B cell (primary cell): ENCODE measurements at regions not wholly inside any gene's neighbourhood (a gene's known extent, or its start where the extent isn't known, plus 50 kb on each side); places are given as distances from the start of the nearest gene placed in this dataset.

Experiments used
- ATAC-seq: fragments of 200-7000 bp; cut with Tn5 transposase; one replicate; pipeline ENCODE4 v1.10.0; 2021; ENCODE audit warnings: low read depth, mild to moderate bottlenecking, moderate number of reproducible peaks, moderate library complexity
- CTCF ChIA-PET: fragments of 350-600 bp; sonication (Branson Sonifier 250); formaldehyde crosslinking; loops from one replicate; lab custom pipeline; 2021; ENCODE audit warnings: antibody characterized with exemption, inconsistent platforms; lab: Charles Lee
- POLR2A ChIA-PET: fragments of 350-600 bp; sonication (Branson Sonifier 250); formaldehyde crosslinking; loops from one replicate; lab custom pipeline; 2021; ENCODE audit warnings: antibody characterized with exemption; lab: Charles Lee
- DNase-seq: peaks from one replicate; pipeline ENCODE4 v3.0.0; 2013
- H2AFZ ChIP-seq: 2 replicates; pipeline ENCODE4 v1.6.1; 2012; ENCODE audit warnings: mild to moderate bottlenecking, low read depth, low read length; ENCODE audit not compliant: insufficient read depth, poor library complexity, severe bottlenecking
- H3K27ac ChIP-seq, 2 donors: 1 replicate in 1 of 2; 2 replicates in 1 of 2; pipeline ENCODE4 v1.5.1; 2012 to 2013; ENCODE audit warnings: low read length in 2 of 2, mild to moderate bottlenecking in 2 of 2, moderate library complexity in 1 of 2
- H3K27me3 ChIP-seq, 4 experiments: fragments of 200-600 bp in 1 of 4; sonication (generic) in 1 of 4; replicated peaks in 1 of 4; 1 replicate in 2 of 4; 2 replicates in 2 of 4; pipeline versions ENCODE4 v1.6.1 to v1.7.0; 2013 to 2016; ENCODE audit warnings: low read length in 3 of 4, mild to moderate bottlenecking in 2 of 4, mixed read lengths in 1 of 4, moderate library complexity in 1 of 4; ENCODE audit not compliant: insufficient read depth in 4 of 4, control insufficient read depth in 3 of 4; ENCODE audit errors: control extremely low read depth in 1 of 4
- H3K36me3 ChIP-seq, 2 experiments: replicated peaks in 1 of 2; 1 replicate in 1 of 2; 2 replicates in 1 of 2; pipeline versions ENCODE4 v1.6.1 to v1.7.1; 2013; ENCODE audit warnings: low read length in 1 of 2; ENCODE audit not compliant: insufficient read depth in 2 of 2, control insufficient read depth in 1 of 2; ENCODE audit errors: control extremely low read depth in 1 of 2, extremely low read depth in 1 of 2
- H3K4me1 ChIP-seq, 2 donors: fragments of 200-600 bp in 1 of 2; sonication (generic) in 1 of 2; 1 replicate in 1 of 2; 2 replicates in 1 of 2; pipeline versions ENCODE4 v1.5.1 to v1.6.1; 2013 to 2017; ENCODE audit warnings: low read length in 2 of 2; ENCODE audit not compliant: control insufficient read depth in 2 of 2, insufficient read depth in 2 of 2
- H3K4me2 ChIP-seq: replicated peaks from 2 replicates; pipeline ENCODE3; 2012; ENCODE audit warnings: mild to moderate bottlenecking, low read depth, low read length; ENCODE audit not compliant: poor library complexity, severe bottlenecking
- H3K4me3 ChIP-seq, 5 experiments: fragments of 200-600 bp in 1 of 5; sonication (generic) in 1 of 5; 1 replicate in 3 of 5; 2 replicates in 2 of 5; pipeline versions ENCODE4 v1.5.1 to v1.7.0; 2011 to 2016; ENCODE audit warnings: low read length in 4 of 5, mild to moderate bottlenecking in 4 of 5, low read depth in 2 of 5, control low read depth in 1 of 5, moderate library complexity in 1 of 5; ENCODE audit not compliant: insufficient read depth in 1 of 5; ENCODE audit errors: control extremely low read depth in 1 of 5, extremely low read depth in 1 of 5
- H3K79me2 ChIP-seq: fragments of 200-600 bp; sonication (generic); one replicate; pipeline ENCODE4 v1.6.0; 2016; ENCODE audit warnings: low read length; ENCODE audit not compliant: control insufficient read depth, insufficient read depth
- H3K9ac ChIP-seq: fragments of 200-600 bp; sonication (generic); 2 replicates; pipeline ENCODE4 v1.6.1; 2017; ENCODE audit warnings: mild to moderate bottlenecking, low read length, moderate library complexity
- H3K9me3 ChIP-seq, 3 donors: one replicate each; pipeline versions ENCODE4 v1.6.1 to v1.7.1; 2013; ENCODE audit warnings: low read length in 2 of 3; ENCODE audit not compliant: control insufficient read depth in 2 of 3, insufficient read depth in 1 of 3; ENCODE audit errors: control extremely low read depth in 1 of 3
- H4K20me1 ChIP-seq: 2 replicates; pipeline ENCODE4 v1.6.0; 2012; ENCODE audit warnings: mild to moderate bottlenecking, low read length; ENCODE audit not compliant: insufficient read depth, control insufficient read depth, poor library complexity, severe bottlenecking
- H3K27ac Mint-ChIP-seq: one replicate; pipeline ENCODE4 v1.8.0; 2021; ENCODE audit warnings: mixed read lengths
- H3K27me3 Mint-ChIP-seq: one replicate; pipeline ENCODE4 v1.8.0; 2021; ENCODE audit warnings: mixed read lengths
- H3K4me1 Mint-ChIP-seq: one replicate; pipeline ENCODE4 v1.8.0; 2021; ENCODE audit warnings: mixed read lengths
- H3K4me3 Mint-ChIP-seq: one replicate; pipeline ENCODE4 v1.8.0; 2021; ENCODE audit warnings: mixed read lengths
- H3K9me3 Mint-ChIP-seq: one replicate; pipeline ENCODE4 v1.8.0; 2022; ENCODE audit warnings: mixed read lengths; ENCODE audit not compliant: insufficient read depth
- EZH2 ChIP-seq: IDR thresholded peaks from 2 replicates; pipeline ENCODE4 v1.6.1; 2012; ENCODE audit warnings: borderline replicate concordance, low read depth, mild to moderate bottlenecking, moderate library complexity, low read length; ENCODE audit not compliant: insufficient read depth, poor library complexity, severe bottlenecking
- WGBS: methylation state at CpG from one replicate; pipeline ENCODE4 v1.1.5; 2013; ENCODE audit warnings: missing lambda C conversion rate; ENCODE audit not compliant: insufficient coverage; 5-methylcytosine and 5-hydroxymethylcytosine counted together
- intact Hi-C: fragments of 100-400 bp; cut with micrococcal nuclease; formaldehyde crosslinking; loops from one replicate; pipeline ENCODE4 v1.10.0; 2022
- TF ChIP-seq, protein P1 (sequence below): fragments of 200-600 bp; IDR thresholded peaks from one replicate; pipeline ENCODE4 v1.8.0; 2022; ENCODE audit warnings: antibody characterized with exemption, mild to moderate bottlenecking

DNA sequence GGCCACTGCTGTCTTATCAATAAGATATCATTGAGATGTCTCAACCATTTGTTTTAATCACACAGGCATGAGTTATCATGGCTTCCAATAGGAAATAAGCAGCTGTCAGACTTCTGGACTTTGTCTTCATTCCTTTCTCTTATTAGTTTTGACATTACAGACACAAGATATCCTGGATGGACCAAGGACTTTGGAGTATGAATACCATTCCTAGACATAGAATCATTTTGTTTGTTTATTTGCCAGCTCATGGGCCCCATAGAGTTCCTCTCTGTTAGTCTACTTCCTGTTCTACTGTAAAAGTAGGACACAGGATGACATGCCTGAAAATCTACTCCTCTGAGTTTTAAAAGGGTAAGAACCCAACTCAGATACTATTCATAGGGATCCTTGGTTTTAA lies 77.7 kb upstream of the KCNJ16 start:
- Mint-ChIP-seq H3K4me3 (no peak overlapping the region), H3K9me3 (no peaks in the 10 kb centered on the region), H3K27me3 (no peaks in the 10 kb centered on the region), H3K27ac (no peak overlapping the region), H3K4me1 (no peaks in the 10 kb centered on the region)
- TF ChIP-seq, protein P1, sequence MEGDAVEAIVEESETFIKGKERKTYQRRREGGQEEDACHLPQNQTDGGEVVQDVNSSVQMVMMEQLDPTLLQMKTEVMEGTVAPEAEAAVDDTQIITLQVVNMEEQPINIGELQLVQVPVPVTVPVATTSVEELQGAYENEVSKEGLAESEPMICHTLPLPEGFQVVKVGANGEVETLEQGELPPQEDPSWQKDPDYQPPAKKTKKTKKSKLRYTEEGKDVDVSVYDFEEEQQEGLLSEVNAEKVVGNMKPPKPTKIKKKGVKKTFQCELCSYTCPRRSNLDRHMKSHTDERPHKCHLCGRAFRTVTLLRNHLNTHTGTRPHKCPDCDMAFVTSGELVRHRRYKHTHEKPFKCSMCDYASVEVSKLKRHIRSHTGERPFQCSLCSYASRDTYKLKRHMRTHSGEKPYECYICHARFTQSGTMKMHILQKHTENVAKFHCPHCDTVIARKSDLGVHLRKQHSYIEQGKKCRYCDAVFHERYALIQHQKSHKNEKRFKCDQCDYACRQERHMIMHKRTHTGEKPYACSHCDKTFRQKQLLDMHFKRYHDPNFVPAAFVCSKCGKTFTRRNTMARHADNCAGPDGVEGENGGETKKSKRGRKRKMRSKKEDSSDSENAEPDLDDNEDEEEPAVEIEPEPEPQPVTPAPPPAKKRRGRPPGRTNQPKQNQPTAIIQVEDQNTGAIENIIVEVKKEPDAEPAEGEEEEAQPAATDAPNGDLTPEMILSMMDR, result no peak
- TF ChIP-seq EZH2, result no peak
- Histone ChIP-seq H3K27me3 (no peaks in the 10 kb centered on the region), H3K36me3 (no peaks in the 10 kb centered on the region), H3K4me1 (no peaks in the 10 kb centered on the region), H3K4me2 (no peak overlapping the region), H3K9ac (no peak overlapping the region), H4K20me1 (no peaks in the 10 kb centered on the region), H3K27ac (no peak overlapping the region), H3K4me3 (no peak overlapping the region), H3K79me2 (no peaks in the 10 kb centered on the region), H3K9me3 (peaks cover 0 to 4% (median 0%) of the 10 kb centered on the region in 3 donors), H2AFZ (no peak overlapping the region)
- intact Hi-C loops, result no loop called here
- DNase-seq, result no peak
- ChIA-PET CTCF (no interaction called here), POLR2A (no interaction called here)
- no peak for ATAC-seq

DNA sequence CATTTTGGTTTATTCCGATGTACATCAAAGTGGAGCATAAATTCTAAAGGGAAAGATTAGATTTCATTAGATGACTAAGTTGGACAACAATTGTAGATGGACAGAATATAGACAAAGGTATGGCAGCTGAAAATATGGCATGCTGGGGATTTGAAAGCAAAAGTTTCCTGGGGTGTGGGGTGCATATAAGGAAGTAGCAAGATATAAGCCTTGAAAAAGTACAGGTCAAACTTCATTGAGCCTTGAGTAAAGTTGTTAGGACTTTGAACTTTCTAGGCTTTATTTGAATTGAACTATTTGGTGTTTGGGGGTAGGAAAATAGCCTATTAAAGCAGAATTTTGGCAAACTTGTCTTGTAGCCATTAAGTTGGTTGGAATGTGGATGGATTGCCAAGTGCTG lies 75.8 kb upstream of the KCNJ16 start:
- peaks cover 0 to 4% (median 0%) of the 10 kb centered on the region in 3 donors for H3K9me3 ChIP-seq
- DNase-seq, result no peak
- Mint-ChIP-seq H3K9me3 (no peaks in the 10 kb centered on the region), H3K4me1 (no peaks in the 10 kb centered on the region), H3K27me3 (no peaks in the 10 kb centered on the region), H3K4me3 (no peak overlapping the region), H3K27ac (no peak overlapping the region)
- ChIA-PET POLR2A (no interaction called here), CTCF (no interaction called here)
- H3K4me2 ChIP-seq, result no peak overlapping the region
- no peak overlapping the region for H3K9ac ChIP-seq
- TF ChIP-seq, protein P1, result no peak
- TF ChIP-seq EZH2, result no peak
- no peak overlapping the region for H2AFZ ChIP-seq
- H4K20me1 ChIP-seq, result no peaks in the 10 kb centered on the region
- H3K27ac ChIP-seq, result no peak overlapping the region
- H3K4me3 ChIP-seq, result no peak overlapping the region
- no peaks in the 10 kb centered on the region for H3K79me2 ChIP-seq
- no peaks in the 10 kb centered on the region for H3K36me3 ChIP-seq
- no peak for ATAC-seq
- no peaks in the 10 kb centered on the region for H3K4me1 ChIP-seq
- H3K27me3 ChIP-seq, result no peaks in the 10 kb centered on the region
- WGBS, result no CpG with 5 or more reads among the region's 1 CpG
- intact Hi-C loops, result no loop called here
